AG04450 (cell line): ENCODE measurements at regions not wholly inside any gene's neighbourhood (a gene's known extent, or its start where the extent isn't known, plus 50 kb on each side); places are given as distances from the start of the nearest gene placed in this dataset.

Source experiments
- CTCF ChIA-PET: fragments of 300-600, 350-600 bp; formaldehyde crosslinking; extraction: SDS; loops from one replicate; lab custom pipeline; 2022; ENCODE audit warnings: antibody characterized with exemption, inconsistent platforms; lab: Charles Lee
- POLR2A ChIA-PET: fragments of 350-600 bp; formaldehyde crosslinking; extraction: SDS; loops from one replicate; lab custom pipeline; 2021; ENCODE audit warnings: antibody characterized with exemption, inconsistent platforms; lab: Yijun Ruan, JAX
- DNase-seq: peaks from one replicate; pipeline ENCODE4 v3.0.0-alpha.2; 2011; ENCODE audit warnings: low read depth, low spot score
- H3K27ac ChIP-seq: one replicate; pipeline ENCODE4 v1.5.1; 2012; ENCODE audit warnings: low read depth, low read length, control low read depth
- H3K27me3 ChIP-seq: one replicate; pipeline ENCODE4 v1.6.0; 2012; ENCODE audit warnings: low read length; ENCODE audit not compliant: control insufficient read depth, insufficient read depth
- H3K4me3 ChIP-seq: 2 replicates; pipeline ENCODE4 v1.5.1; 2011; ENCODE audit warnings: mild to moderate bottlenecking, low read depth, low read length, control low read depth
- H3K9me3 ChIP-seq: 2 replicates; pipeline ENCODE4 v1.5.1; 2012; ENCODE audit warnings: low read length; ENCODE audit not compliant: control insufficient read depth, insufficient read depth
- TF ChIP-seq, protein P1 (sequence below): IDR thresholded peaks from 2 replicates; pipeline ENCODE4 v1.5.1; 2011; ENCODE audit warnings: low read depth, low read length, control low read depth, inconsistent platforms

DNA sequence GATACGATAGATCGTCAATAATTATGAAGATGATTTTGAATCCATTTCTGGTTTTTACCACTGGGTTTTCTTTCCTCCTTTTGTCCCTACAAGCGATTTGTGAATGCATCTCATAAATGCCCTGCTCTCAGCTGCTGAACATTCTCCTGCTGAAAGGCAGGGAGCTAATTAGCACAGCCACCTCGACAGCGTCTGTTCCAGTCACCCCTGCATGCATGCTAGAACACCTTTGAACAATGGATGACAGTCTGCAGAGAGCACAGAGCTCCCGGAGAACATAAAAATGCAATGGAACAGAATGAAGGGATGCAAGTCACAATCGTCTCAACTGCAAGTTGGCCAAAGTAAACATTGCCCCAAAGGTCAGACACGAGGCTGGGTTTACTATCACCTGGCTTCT, 105.8 kb downstream of the SLC35B3 start:
- no peaks in the 10 kb centered on the region for H3K27me3 ChIP-seq
- CTCF ChIA-PET, result interaction anchor here (0.9 kb wide), 1 partner anchor 199 kb away, joined by 3 read pairs; no protein-coding TSS in a partner anchor
- DNase-seq, result no peak

DNA sequence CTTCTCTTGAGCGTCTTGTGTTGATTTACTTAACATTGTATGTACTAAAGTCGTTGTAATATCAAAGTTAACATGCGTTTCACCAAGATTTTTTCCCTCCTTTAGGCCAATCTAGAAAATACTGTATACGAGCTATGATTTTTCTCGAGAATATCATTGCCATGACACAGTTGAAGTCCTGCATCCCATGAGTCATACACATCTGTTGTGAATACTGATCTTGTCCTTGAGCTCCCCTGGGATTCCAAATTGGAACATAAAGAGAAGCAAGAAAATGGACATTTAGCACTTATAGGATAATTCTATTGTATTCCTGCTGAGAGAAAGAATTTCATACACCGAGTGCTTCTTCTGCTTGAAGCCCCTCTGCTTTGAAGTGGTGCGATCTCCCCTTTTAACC, 109.6 kb downstream of the SLC35B3 start:
- POLR2A ChIA-PET, result no interaction called here
- CTCF ChIA-PET, result no interaction called here
- DNase-seq, result no peak
- no peak overlapping the region for H3K27ac ChIP-seq
- H3K27me3 ChIP-seq, result no peaks in the 10 kb centered on the region
- H3K9me3 ChIP-seq, result peaks cover 11% of the 10 kb centered on the region
- TF ChIP-seq, protein P1, sequence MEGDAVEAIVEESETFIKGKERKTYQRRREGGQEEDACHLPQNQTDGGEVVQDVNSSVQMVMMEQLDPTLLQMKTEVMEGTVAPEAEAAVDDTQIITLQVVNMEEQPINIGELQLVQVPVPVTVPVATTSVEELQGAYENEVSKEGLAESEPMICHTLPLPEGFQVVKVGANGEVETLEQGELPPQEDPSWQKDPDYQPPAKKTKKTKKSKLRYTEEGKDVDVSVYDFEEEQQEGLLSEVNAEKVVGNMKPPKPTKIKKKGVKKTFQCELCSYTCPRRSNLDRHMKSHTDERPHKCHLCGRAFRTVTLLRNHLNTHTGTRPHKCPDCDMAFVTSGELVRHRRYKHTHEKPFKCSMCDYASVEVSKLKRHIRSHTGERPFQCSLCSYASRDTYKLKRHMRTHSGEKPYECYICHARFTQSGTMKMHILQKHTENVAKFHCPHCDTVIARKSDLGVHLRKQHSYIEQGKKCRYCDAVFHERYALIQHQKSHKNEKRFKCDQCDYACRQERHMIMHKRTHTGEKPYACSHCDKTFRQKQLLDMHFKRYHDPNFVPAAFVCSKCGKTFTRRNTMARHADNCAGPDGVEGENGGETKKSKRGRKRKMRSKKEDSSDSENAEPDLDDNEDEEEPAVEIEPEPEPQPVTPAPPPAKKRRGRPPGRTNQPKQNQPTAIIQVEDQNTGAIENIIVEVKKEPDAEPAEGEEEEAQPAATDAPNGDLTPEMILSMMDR, result no peak
- no peak overlapping the region for H3K4me3 ChIP-seq

More for the DNA sequence above, 105.8 kb downstream of the SLC35B3 start:
- H3K9me3 ChIP-seq, result peaks cover 5% of the 10 kb centered on the region
- TF ChIP-seq, protein P1, result no peak
- POLR2A ChIA-PET, result no interaction called here
- no peak overlapping the region for H3K27ac ChIP-seq
- no peak overlapping the region for H3K4me3 ChIP-seq

DNA sequence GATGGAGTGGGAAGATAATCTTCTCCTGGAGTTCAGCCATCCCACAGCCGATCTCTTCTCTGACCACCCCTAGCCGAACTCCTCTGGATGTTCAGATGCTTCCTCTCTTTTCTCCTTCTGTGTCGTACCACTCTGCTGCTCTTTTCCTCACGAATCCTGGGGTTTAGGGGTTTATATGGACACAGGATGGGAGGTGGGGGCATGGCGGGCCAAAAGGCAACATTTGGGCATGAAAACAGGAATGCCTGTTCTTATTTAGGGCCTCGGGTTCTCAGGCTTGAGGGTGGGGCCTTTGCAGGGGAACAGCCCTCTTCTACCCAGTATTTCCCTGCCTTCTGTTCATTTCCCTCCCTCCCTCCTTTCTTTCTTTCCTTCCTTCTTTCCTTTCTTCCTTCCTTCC, 112.7 kb downstream of the SLC35B3 start:
- H3K27ac ChIP-seq, result no peak overlapping the region
- no peak for DNase-seq
- no peak overlapping the region for H3K4me3 ChIP-seq
- TF ChIP-seq, protein P1, result no peak
- H3K9me3 ChIP-seq, result peaks cover 11% of the 10 kb centered on the region
- ChIA-PET POLR2A (no interaction called here), CTCF (no interaction called here)
- H3K27me3 ChIP-seq, result no peaks in the 10 kb centered on the region

DNA sequence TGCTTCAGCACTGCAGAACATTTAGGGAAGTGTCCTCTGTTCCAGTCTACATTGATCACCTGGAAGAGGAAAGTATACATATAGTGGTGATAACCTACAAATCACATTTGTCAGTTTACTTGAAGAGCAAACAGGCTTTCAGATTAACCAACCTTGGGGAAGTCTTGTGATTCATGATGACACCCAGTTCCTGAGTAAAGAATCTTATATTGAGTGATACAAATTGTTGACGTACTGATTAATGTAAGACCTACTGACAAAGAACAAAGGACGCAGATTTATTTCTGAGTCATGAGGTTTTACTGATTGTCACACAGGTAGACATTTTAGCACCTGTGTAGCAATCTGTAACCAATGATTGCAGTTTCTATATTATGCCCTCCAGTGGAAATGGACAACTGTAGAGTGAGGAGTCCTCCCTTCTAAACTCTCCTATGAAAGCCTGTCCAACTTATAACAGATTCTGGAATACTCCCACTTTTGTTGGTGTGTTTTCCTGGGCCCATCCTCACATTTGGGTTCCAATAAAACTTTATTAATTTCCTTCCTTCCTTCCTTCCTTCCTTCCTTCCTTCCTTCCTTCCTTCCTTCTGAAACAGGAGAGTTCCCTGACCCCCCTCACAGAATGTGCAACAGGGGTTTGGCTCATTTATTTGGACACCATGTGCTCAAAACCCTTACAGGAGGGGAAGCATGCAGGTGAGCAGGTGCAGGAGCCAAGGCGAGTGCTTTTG, 113.5 kb downstream of the SLC35B3 start:
- Histone ChIP-seq H3K9me3 (peaks cover 11% of the 10 kb centered on the region), H3K4me3 (no peak overlapping the region), H3K27me3 (no peaks in the 10 kb centered on the region), H3K27ac (no peak overlapping the region)
- no peak for DNase-seq
- TF ChIP-seq, protein P1, result no peak
- CTCF ChIA-PET, result no interaction called here
- POLR2A ChIA-PET, result no interaction called here

DNA sequence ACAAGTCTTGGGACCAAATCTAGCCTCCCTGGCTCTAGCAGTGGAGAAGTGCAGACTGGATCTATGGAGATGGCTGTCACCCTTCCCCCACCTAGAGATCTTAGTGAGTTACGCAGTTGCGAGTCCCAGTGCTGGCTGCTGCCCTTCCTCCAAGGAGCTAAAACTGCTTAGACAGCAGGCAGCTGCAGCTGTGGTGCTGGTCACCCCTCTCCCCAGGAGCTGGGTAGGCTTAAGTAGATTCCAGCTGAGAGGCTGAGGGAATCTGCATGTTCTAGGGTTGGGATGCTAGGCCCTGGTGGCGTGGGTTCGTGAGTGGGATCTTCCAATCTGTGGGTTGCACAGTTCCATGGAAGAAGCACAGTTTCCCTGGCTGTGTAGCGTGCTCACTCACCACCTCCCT, 120.2 kb downstream of the SLC35B3 start:
- Histone ChIP-seq H3K27ac (no peak overlapping the region), H3K27me3 (no peaks in the 10 kb centered on the region), H3K4me3 (no peak overlapping the region), H3K9me3 (peaks cover 9% of the 10 kb centered on the region; the same call in 1 of the 2 replicates)
- POLR2A ChIA-PET, result no interaction called here
- no peak for DNase-seq
- CTCF ChIA-PET, result no interaction called here
- TF ChIP-seq, protein P1, result no peak
